Posterior vena cava (tissue), 2 donors: ENCODE measurements at regions not wholly inside any gene's neighbourhood (a gene's known extent, or its start where the extent isn't known, plus 50 kb on each side); places are given as distances from the start of the nearest gene placed in this dataset.

ENCODE experiments used
- DNase-seq: peaks from one replicate; pipeline ENCODE4 v3.0.0-alpha.2; 2020; ENCODE audit warnings: low spot score
- intact Hi-C, 2 donors: fragments of 100-400 bp; cut with DNase I; formaldehyde crosslinking; loops; one replicate each; pipeline versions ENCODE4 v1.14.1 to v1.14.2; 2022 to 2023
- donor health status: DM: yes; HTN: yes; CAD: no.
- donor health status: DM: yes; HTN: yes; CAD: no.

- no peak for DNase-seq
- intact Hi-C loops, result no loop called here
Observed at GRCh38 chr3:174387736-174388135, 471.4 kb upstream of the NAALADL2 start.

GRCh38 chr3:174397848-174398247 lies 461.3 kb upstream of the NAALADL2 start:
- intact Hi-C loops, result no loop called here
- no peak for DNase-seq

DNA sequence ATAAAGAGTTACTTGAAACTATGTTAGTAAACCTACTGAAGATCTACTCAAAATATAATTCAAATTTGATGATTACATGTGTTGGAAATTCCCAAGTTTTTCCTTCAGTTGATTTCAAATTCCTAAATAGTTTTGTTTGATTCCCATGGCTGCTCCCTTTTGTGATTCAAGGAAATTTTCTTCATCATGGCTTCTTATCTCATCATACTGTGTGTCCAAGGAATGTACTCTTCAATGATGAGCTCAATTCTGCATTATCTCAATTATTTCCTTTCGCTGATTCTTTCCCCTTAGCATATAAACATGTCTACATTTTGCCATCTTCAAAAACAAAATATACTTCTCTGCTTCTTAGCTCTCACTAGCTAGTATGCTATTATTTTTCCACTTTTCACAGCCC lies 460.4 kb upstream of the NAALADL2 start:
- intact Hi-C loops, result no loop called here

GRCh38 chr3:174403831-174404230 lies 455.3 kb upstream of the NAALADL2 start:
- intact Hi-C loops, result loop anchor here in 1 of 2 donors (5.0 kb wide), 1 partner anchor 1813 kb away; no protein-coding TSS in a partner anchor
- no peak for DNase-seq

More for the DNA sequence above, 460.4 kb upstream of the NAALADL2 start:
- DNase-seq, result no peak

DNA sequence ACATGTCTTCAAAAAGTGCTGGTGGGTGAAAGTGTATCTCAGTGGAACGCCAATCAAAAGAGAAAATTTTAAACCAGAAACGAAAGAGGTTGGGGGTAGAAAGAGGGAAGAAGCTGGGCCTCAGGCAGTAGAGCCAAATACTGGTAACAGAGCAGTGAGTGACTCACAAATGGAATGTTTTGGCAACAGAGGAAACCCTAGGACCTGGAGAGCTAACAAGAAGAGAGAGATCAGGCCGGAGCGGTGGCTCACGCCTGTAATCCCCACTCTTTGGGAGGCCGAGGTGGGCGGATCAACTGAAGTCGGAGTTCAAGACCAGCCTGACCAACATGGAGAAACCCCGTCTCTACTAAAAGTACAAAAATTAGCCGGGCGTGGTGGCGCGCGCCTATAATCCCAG lies 450.8 kb upstream of the NAALADL2 start:
- DNase-seq, result no peak
- intact Hi-C loops, result no loop called here

GRCh38 chr3:174409086-174409743 lies 449.9 kb upstream of the NAALADL2 start:
- DNase-seq, result no peak
- intact Hi-C loops, result no loop called here

GRCh38 chr3:174413062-174413912 lies 445.8 kb upstream of the NAALADL2 start:
- intact Hi-C loops, result no loop called here
- DNase-seq, result no peak

DNA sequence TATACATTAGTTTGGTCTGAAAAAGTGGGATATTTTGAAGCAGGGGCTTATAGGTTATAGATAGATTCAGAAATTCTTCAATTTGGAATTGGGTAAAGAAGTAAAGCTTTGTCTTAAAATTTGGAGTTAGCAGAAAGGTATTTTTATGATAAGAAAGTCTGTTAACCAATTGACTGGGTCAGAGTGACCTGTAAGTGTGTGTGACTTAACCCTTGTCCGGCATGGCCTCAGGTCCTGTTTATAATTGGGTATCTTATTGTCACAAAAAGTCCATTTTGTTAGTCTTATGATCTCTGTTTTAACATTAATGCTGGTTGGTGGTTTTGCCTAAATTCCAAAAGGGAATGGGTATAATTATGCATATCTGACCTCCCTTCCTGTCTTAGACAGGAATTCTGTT lies 444.2 kb upstream of the NAALADL2 start:
- intact Hi-C loops, result no loop called here
- DNase-seq, result no peak

DNA sequence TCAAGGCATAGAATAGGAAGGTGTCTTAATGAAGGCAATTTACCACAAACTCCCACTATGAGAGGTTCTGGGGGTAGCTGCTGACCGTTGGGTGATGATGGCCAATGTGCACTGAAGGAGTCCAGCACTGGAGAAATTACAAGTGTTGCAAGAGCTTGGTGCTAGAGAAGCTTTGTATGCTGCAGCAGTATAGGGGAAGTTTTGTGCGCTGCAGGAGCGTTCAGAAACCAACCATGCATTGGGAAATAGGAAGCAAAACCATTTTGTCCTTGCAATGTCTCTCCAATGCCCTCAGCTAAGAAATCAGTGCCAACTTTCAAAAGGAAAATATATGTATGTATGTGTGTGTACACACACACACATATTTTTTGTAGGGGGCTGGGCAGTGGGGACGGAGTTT lies 441.6 kb upstream of the NAALADL2 start:
- intact Hi-C loops, result no loop called here
- no peak for DNase-seq

GRCh38 chr3:174419216-174419615 lies 439.9 kb upstream of the NAALADL2 start:
- intact Hi-C loops, result no loop called here
- DNase-seq, result no peak

- no peak for DNase-seq
- intact Hi-C loops, result no loop called here
Observed at GRCh38 chr3:174423936-174424335, 435.2 kb upstream of the NAALADL2 start.

DNA sequence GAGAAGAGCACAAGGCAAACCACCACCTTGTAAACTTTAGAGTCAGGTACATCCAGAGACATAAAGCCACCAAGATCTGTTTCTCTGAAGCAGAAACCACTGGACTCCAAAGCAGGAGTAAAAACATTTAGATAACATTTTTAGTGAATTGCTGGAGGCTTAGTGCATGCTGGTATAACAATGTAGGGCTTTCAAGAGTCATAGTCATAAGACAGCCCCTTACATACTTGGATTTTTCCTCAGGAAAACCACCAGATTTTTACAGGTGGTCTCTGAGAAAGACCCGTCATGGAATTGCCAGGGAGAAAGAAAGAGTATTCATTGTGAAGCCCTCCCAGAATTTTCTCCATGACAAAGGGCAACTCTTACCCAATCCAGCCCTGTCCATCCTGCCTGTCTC lies 434.5 kb upstream of the NAALADL2 start:
- no peak for DNase-seq
- intact Hi-C loops, result no loop called here

GRCh38 chr3:174425422-174425821 lies 433.7 kb upstream of the NAALADL2 start:
- DNase-seq, result no peak
- intact Hi-C loops, result no loop called here

DNA sequence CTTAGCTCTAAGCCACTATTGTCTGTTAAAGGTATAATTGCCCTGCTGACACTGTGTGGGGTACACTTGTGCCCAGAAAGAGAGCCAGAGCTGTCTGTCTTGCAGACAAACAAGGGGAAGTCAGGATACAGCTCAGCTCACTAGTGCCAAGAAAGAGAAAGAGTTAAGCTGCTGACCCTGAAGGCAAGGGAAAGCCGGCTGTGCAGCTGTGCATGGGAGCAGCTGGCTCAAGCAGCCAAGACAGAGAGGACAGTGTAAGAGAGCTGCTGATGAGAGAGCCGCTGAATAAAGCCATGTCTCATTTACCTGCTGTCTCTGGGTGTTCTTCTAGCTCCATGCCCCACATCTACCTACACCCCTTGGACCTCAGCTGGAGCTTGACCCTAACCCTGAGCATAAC lies 428.1 kb upstream of the NAALADL2 start:
- intact Hi-C loops, result no loop called here

DNA sequence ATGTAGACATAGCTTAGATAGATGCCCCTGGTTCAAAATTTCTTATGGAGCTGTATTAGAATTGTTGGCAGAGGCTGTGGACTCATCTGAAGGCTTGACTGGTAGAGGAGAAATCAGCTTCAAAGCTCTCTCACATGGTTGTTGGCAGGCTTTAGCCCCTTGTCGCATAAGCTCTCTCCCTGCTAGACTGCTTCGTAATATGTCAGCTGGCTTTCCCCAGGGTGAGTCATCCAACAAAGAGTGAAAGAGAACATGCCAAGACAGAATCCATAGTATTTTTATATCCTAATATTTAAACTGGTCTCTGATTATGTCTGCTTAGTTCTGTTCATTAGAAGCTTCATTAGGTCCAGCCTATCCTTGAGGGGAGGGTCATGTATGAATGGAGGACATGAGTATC lies 427.4 kb upstream of the NAALADL2 start:
- DNase-seq, result no peak
- intact Hi-C loops, result no loop called here

More for the DNA sequence above, 428.1 kb upstream of the NAALADL2 start:
- no peak for DNase-seq

DNA sequence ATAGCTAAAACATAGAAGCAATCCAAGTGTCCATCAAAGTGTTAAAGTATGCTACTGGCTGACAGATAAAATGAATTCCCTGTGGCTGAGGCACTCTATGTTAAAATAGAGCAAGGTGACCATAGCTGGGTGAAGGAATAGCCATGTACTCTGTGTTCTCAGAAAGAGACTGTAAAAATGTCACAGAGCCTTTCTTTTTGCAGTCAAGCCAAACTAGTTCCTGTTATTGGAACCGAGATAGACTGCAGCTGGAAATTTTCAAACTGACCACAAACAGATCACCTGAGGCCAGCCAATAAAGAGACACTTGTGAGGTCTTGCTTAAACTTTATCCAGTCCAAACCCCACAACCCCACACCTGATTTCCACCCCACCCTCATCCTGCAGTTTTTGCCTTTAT lies 422.8 kb upstream of the NAALADL2 start:
- intact Hi-C loops, result loop anchor here in 1 of 2 donors (5.0 kb wide), 1 partner anchor 1664 kb away; no protein-coding TSS in a partner anchor
- no peak for DNase-seq

GRCh38 chr3:174438501-174439145 lies 420.5 kb upstream of the NAALADL2 start:
- no peak for DNase-seq
- intact Hi-C loops, result loop anchor here in 1 of 2 donors (5.0 kb wide), 1 partner anchor 1666 kb away; no protein-coding TSS in a partner anchor

DNA sequence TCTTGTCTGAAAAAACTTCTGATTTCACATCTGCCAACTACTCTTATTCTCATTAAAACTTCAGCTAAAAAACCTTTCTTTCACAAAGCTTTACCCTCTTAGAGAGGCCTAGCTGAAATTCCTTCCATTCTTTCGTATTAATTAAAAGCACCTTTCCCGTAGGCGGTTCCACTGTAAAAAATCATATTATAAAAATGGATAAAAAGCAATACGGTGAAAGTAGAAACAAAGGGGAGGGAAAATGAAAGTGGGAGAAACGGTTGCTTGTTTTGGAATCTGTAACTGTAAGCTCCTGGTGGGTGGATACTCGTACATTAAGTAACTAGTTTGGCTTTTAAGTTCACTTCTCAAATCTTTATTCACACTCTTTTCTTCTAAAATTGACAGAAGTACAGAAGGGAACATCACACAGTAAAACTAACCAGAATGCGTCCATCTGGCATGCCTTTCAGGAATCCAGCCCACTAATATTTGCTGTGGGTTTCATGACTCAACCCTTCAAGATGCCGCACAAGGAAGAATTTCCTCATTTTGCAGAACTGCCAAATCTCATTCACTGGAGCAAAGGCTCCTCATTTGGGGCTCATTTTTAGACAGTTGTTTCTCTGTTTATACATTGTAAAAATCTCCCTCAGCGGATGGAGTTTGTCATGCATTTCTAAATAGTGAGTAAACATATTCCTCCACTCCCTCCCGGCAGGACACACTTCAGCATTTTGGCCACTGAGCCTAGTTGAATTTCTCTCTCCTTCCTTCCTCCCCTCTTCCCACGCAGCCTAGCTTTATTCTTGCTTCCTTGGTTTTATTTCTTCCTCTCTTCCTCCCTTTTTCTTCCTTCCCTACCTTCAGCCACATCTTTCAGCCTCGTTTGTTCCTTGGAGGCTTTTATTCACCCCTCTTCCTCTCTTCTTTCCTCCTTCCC lies 419.5 kb upstream of the NAALADL2 start:
- DNase-seq, result no peak
- intact Hi-C loops, result loop anchor here in 1 of 2 donors (5.0 kb wide), 1 partner anchor 1667 kb away; no protein-coding TSS in a partner anchor

DNA sequence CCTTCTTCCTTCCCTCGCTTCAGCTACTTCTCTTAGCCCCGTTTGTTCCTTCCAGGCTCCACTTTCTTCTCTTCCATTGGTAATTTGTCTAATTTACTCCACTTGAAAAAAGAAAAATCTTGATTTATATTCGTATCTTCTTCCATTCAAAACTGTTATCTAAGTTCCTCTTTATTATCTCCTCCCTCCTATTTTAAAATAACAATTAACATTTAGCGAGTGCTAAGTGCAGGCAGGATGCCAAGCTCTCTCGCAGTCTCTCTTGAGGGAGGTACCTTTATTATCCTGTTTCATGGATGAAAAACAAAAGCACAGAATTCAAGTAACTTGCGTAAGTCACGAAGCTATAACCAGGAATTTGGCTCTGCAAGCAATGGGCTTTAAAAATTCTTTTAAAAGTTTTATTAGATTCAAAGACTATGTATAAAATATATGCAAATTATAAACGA lies 418.9 kb upstream of the NAALADL2 start:
- no peak for DNase-seq
- intact Hi-C loops, result no loop called here
